SH-SY5Y (cell line): ENCODE measurements at regions not wholly inside any gene's neighbourhood (a gene's known extent, or its start where the extent isn't known, plus 50 kb on each side); places are given as distances from the start of the nearest gene placed in this dataset.

Experiments
- GATA2 ChIP-seq: IDR thresholded peaks from 2 replicates; pipeline ENCODE4 v1.6.1; 2011; ENCODE audit warnings: mild to moderate bottlenecking, low read depth, low read length
- GATA3 ChIP-seq: IDR thresholded peaks from 2 replicates; pipeline ENCODE4 v1.6.1; 2011; ENCODE audit warnings: low read depth, mild to moderate bottlenecking, low read length, moderate library complexity

DNA sequence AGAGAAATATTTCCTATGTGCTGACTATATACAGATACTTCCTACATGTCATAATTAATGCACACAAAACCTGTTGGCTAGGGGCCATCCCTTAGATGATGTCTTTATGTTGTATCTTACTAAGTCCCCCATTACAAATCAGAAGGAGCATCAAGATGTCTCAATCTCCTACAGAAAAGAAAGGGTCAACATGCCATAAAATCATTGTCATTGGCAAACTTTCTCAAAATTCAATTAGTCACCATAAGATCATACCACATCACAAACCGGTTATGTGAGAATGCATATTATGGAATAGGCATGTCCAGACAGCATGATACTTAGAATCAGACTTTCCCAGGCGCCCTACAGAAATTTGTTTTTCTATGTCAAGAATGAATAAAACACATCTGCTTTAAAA lies 175.2 kb upstream of the TET2 start:
- no peak for TF ChIP-seq GATA2
- TF ChIP-seq GATA3, result no peak
